ENCODE measurements at regions not wholly inside any gene's neighbourhood (a gene's known extent, or its start where the extent isn't known, plus 50 kb on each side); places are given as distances from the start of the nearest gene placed in this dataset.

- no peak for TF ChIP-seq CTCF (IDR thresholded peaks at IDR 0.05)
- no peak for TF ChIP-seq ZFX (IDR thresholded peaks at IDR 0.05; ENCODE audit: borderline replicate concordance)
Measured at GRCh38 chr18:57853133-57853532, 50.0 kb upstream of the ATP8B1 start.

Data from 22Rv1 (cell line).